GM18498 (cell line): ENCODE measurements at regions not wholly inside any gene's neighbourhood (a gene's known extent, or its start where the extent isn't known, plus 50 kb on each side); places are given as distances from the start of the nearest gene placed in this dataset.
A peak's percentile ranks its signal among the peaks of the same experiment; 100 is the strongest.

Source experiments
- ATAC-seq: cut with Tn5 transposase; IDR thresholded peaks from one replicate; pipeline ENCODE4 v1.9.1; 2021; ENCODE audit warnings: mild to moderate bottlenecking, moderate library complexity; ENCODE audit not compliant: unreplicated experiment

- ATAC-seq, result peak; percentile 62
Measured at GRCh38 chr4:166335256-166335938, 462.4 kb downstream of the TLL1 start.

- peak; percentile 57 for ATAC-seq
Measured at GRCh38 chr4:166341992-166342391, 469.0 kb downstream of the TLL1 start.

GRCh38 chr4:166363198-166363597 is 490.2 kb downstream of the TLL1 start:
- no peak for ATAC-seq

- ATAC-seq, result no peak
Measured at GRCh38 chr4:166366012-166366411, 493.0 kb downstream of the TLL1 start.

GRCh38 chr4:166377578-166377977 is 504.5 kb downstream of the TLL1 start:
- no peak for ATAC-seq

- ATAC-seq, result no peak
Measured at GRCh38 chr4:166386491-166387360, 513.7 kb downstream of the TLL1 start.

- ATAC-seq, result no peak
Measured at GRCh38 chr4:166391501-166391900, 518.5 kb downstream of the TLL1 start.

- no peak for ATAC-seq
Measured at GRCh38 chr4:166399021-166399420, 526.0 kb downstream of the TLL1 start.

GRCh38 chr4:166400270-166400894 is 527.3 kb downstream of the TLL1 start:
- no peak for ATAC-seq

GRCh38 chr4:166413356-166413755 is 540.3 kb downstream of the TLL1 start:
- ATAC-seq, result no peak

GRCh38 chr4:166414431-166414830 is 541.4 kb downstream of the TLL1 start:
- no peak for ATAC-seq

GRCh38 chr4:166415749-166416148 is 542.7 kb downstream of the TLL1 start:
- ATAC-seq, result no peak

- no peak for ATAC-seq
Measured at GRCh38 chr4:166421556-166422156, 548.6 kb downstream of the TLL1 start.

- no peak for ATAC-seq
Measured at GRCh38 chr4:166422475-166422874, 549.4 kb downstream of the TLL1 start.

- ATAC-seq, result no peak
Measured at GRCh38 chr4:166426300-166426863, 553.3 kb downstream of the TLL1 start.

- no peak for ATAC-seq
Measured at GRCh38 chr4:166432125-166432524, 559.1 kb downstream of the TLL1 start.

GRCh38 chr4:166432842-166433241 is 559.8 kb downstream of the TLL1 start:
- no peak for ATAC-seq

- no peak for ATAC-seq
Measured at GRCh38 chr4:166435449-166435848, 562.4 kb downstream of the TLL1 start.

- no peak for ATAC-seq
Measured at GRCh38 chr4:166458756-166459155, 585.7 kb downstream of the TLL1 start.

- no peak for ATAC-seq
Measured at GRCh38 chr4:166459621-166460020, 586.6 kb downstream of the TLL1 start.
